ENCODE measurements at regions not wholly inside any gene's neighbourhood (a gene's known extent, or its start where the extent isn't known, plus 50 kb on each side); places are given as distances from the start of the nearest gene placed in this dataset.

DNA sequence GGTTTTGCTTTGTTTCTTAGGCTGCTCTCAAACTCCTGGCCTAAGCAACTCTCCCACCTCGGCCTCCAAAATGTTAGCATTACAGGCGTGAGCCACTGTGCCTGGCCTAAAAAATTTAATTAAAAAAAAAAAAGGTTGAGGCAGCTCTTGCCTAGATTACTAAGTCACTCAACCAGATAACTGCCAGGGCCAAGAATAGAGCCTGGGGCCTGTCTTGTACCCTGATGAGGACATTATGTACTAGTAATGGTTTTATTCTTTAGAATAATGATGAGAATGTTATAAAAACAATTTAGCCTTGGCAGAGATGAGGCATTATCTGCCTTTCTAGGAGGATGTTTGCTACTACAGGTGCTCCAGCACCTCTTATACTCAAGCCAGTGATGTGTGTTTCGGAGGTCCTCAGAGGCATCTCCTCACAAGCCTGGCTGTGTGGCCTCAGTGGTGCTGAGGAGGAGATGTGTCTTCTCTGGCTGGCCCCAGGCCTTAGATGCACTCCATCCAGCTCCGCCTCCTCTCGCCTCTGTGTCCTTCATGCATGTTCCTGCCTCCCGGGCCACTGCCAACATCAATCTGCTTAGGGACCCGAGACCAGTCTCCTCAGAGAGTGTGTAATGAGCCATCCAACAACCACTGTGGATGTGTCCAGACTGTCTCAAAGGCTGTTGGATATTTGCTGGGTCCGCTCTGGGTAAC is 337.7 kb upstream of the GATB start:
- Histone ChIP-seq H4K20me1 (ENCODE audit: insufficient read depth) (no peaks in the 10 kb centered on the region), H3K27ac (no peak overlapping the region), H3K36me3 (ENCODE audit: low read depth) (no peaks in the 10 kb centered on the region), H3K4me3 (no peak overlapping the region), H3K4me1 (ENCODE audit: insufficient read depth) (peaks cover 20% of the 10 kb centered on the region), H2AFZ (no peak overlapping the region), H3F3A (ENCODE audit: insufficient read depth) (no peaks in the 10 kb centered on the region), H3K4me2 (ENCODE audit: unreplicated experiment) (no peak overlapping the region), H3K9me3 (ENCODE audit: low read depth) (no peaks in the 10 kb centered on the region), H3K9me2 (ENCODE audit: insufficient read depth) (no peaks in the 10 kb centered on the region), H3K9ac (no peak overlapping the region), H3K79me2 (ENCODE audit: insufficient read depth) (no peaks in the 10 kb centered on the region), H3K27me3 (replicated peaks; ENCODE audit: insufficient read depth) (no peaks in the 10 kb centered on the region)
- no peak for DNase-seq
- 85 to 86% methylated on average over 7 to 8 of the region's 8 CpGs for WGBS, 2 experiments (ENCODE audit: low coverage in 1 of 2, low lambda C conversion rate in 2 of 2, missing lambda C conversion rate in 2 of 2)
- TF ChIP-seq EZH2 (IDR thresholded peaks at IDR 0.05; ENCODE audit: insufficient read depth, poor library complexity, severe bottlenecking) (no peak), EZH2phosphoT487 (IDR thresholded peaks at IDR 0.05; ENCODE audit: insufficient read depth, low read depth) (no peak)
- in situ Hi-C loops (cut with MboI), result no loop called here

DNA sequence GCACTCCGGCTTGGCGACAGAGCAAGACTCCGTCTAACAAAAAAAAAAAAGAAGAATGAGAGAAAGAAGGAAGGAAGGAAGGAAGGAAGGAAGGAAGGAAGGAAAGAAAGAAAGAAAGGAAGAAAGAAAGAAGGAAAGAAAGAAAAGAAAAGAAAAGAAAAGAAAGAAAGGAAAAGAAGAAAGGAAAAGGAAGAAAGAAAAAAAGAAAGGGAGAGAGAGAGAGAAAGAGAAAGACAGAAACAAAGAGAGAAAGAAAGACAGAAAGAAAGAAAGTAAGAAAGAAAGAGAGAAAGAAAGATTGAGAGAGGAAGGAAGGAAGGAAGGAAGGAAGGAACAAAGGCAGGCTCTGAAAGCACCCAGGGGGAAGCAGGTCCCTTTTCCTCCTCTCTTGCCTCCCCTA is 336.6 kb upstream of the GATB start:
- in situ Hi-C loops (cut with MboI), result no loop called here
- no peak overlapping the region for H3K4me2 ChIP-seq (ENCODE audit: unreplicated experiment)
- no peaks in the 10 kb centered on the region for H3K9me2 ChIP-seq (ENCODE audit: insufficient read depth)
- TF ChIP-seq EZH2phosphoT487 (IDR thresholded peaks at IDR 0.05; ENCODE audit: insufficient read depth, low read depth) (no peak), EZH2 (IDR thresholded peaks at IDR 0.05; ENCODE audit: insufficient read depth, poor library complexity, severe bottlenecking) (no peak)
- H3K27me3 ChIP-seq (replicated peaks; ENCODE audit: insufficient read depth), result no peaks in the 10 kb centered on the region
- no peak overlapping the region for H3K27ac ChIP-seq
- H3K9me3 ChIP-seq (ENCODE audit: low read depth), result no peaks in the 10 kb centered on the region
- H3K9ac ChIP-seq, result no peak overlapping the region
- no peaks in the 10 kb centered on the region for H3F3A ChIP-seq (ENCODE audit: insufficient read depth)
- 93 to 100% methylated on average over 3 of the region's 3 CpGs for WGBS, 2 experiments (ENCODE audit: low coverage in 1 of 2, low lambda C conversion rate in 2 of 2, missing lambda C conversion rate in 2 of 2)
- no peaks in the 10 kb centered on the region for H3K79me2 ChIP-seq (ENCODE audit: insufficient read depth)
- H2AFZ ChIP-seq, result no peak overlapping the region
- no peaks in the 10 kb centered on the region for H4K20me1 ChIP-seq (ENCODE audit: insufficient read depth)
- H3K4me3 ChIP-seq, result no peak overlapping the region
- H3K4me1 ChIP-seq (ENCODE audit: insufficient read depth), result peaks cover 18% of the 10 kb centered on the region
- H3K36me3 ChIP-seq (ENCODE audit: low read depth), result no peaks in the 10 kb centered on the region
- DNase-seq, result no peak

DNA sequence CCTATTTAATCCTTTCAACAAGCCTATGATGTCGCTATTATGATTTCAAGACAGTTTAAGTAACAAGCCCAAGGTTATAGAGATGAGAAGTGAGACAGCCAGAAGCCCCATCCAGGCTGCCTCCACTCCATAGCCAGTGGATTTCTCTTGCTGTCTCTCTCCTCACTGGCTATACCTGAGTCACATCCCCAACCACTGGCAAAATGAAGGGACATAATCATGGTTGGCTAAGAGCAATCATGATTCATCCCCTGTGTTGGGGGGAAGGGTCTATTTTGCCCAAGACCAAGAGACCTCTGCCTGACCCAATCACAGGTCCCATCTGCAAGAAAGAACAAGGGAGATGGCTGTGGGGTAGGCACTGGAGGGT is 334.9 kb upstream of the GATB start:
- in situ Hi-C loops (cut with MboI), result no loop called here
- no peak overlapping the region for H2AFZ ChIP-seq
- no peaks in the 10 kb centered on the region for H4K20me1 ChIP-seq (ENCODE audit: insufficient read depth)
- 95 to 100% methylated on average over 1 of the region's 1 CpG for WGBS, 2 experiments (ENCODE audit: low coverage in 1 of 2, low lambda C conversion rate in 2 of 2, missing lambda C conversion rate in 2 of 2)
- H3K4me3 ChIP-seq, result no peak overlapping the region
- TF ChIP-seq EZH2phosphoT487 (IDR thresholded peaks at IDR 0.05; ENCODE audit: insufficient read depth, low read depth) (no peak), EZH2 (IDR thresholded peaks at IDR 0.05; ENCODE audit: insufficient read depth, poor library complexity, severe bottlenecking) (no peak)
- no peak overlapping the region for H3K4me2 ChIP-seq (ENCODE audit: unreplicated experiment)
- no peaks in the 10 kb centered on the region for H3K79me2 ChIP-seq (ENCODE audit: insufficient read depth)
- no peaks in the 10 kb centered on the region for H3K27me3 ChIP-seq (replicated peaks; ENCODE audit: insufficient read depth)
- no peak overlapping the region for H3K27ac ChIP-seq
- H3K9me3 ChIP-seq (ENCODE audit: low read depth), result no peaks in the 10 kb centered on the region
- 0 out of 2 replicates have a peak, but pooled peaks cover 11% of the 10 kb centered on the region for H3K4me1 ChIP-seq (ENCODE audit: insufficient read depth)
- no peak overlapping the region for H3K9ac ChIP-seq
- H3K9me2 ChIP-seq (ENCODE audit: insufficient read depth), result no peaks in the 10 kb centered on the region
- no peaks in the 10 kb centered on the region for H3F3A ChIP-seq (ENCODE audit: insufficient read depth)
- peak; percentile 45 for DNase-seq
- no peaks in the 10 kb centered on the region for H3K36me3 ChIP-seq (ENCODE audit: low read depth)

DNA sequence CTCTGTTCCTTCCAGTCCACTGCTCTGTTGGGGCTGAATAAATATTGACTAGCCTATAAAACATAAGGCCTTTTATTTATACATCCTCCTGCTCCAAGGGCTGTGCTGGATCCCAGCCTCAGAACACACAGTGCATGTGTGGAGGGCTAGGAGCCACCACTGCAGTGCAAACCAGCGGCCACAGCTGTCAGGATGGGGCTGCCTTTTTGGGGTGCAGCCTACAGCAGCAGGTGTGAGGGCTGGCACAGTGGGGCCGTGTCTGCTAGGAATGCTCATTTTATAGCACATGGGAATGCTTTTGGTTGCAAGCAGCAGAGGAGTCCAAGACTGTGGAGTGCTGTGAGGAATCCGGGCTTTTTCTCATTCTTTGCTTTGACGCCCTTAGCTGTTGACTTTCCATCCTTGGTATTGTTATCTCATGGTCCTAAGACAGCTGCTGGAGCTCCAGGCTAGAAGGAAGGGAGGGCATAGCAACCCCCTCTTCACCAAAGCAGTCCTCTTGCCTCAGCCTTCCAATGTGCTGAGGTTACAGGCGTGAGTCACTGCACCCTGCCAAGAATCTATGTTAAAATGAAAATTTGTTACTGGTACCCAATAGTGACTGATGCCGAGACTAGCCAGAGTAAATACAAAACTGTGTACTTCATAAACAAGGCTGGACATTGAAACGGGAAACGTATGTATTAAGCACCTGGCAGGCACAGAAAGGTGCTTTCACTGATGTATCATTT is 334.3 kb upstream of the GATB start:
- TF ChIP-seq EZH2phosphoT487 (IDR thresholded peaks at IDR 0.05; ENCODE audit: insufficient read depth, low read depth), result no peak
- no peak overlapping the region for H3K4me3 ChIP-seq
- H3F3A ChIP-seq (ENCODE audit: insufficient read depth), result no peaks in the 10 kb centered on the region
- H3K9me2 ChIP-seq (ENCODE audit: insufficient read depth), result no peaks in the 10 kb centered on the region
- no peak overlapping the region for H2AFZ ChIP-seq
- in situ Hi-C loops (cut with MboI), result no loop called here
- no peaks in the 10 kb centered on the region for H4K20me1 ChIP-seq (ENCODE audit: insufficient read depth)
- no peak overlapping the region for H3K27ac ChIP-seq
- 0 out of 2 replicates have a peak, but pooled peaks cover 11% of the 10 kb centered on the region for H3K4me1 ChIP-seq (ENCODE audit: insufficient read depth)
- no peaks in the 10 kb centered on the region for H3K27me3 ChIP-seq (replicated peaks; ENCODE audit: insufficient read depth)
- no peaks in the 10 kb centered on the region for H3K36me3 ChIP-seq (ENCODE audit: low read depth)
- H3K9ac ChIP-seq, result no peak overlapping the region
- H3K9me3 ChIP-seq (ENCODE audit: low read depth), result no peaks in the 10 kb centered on the region
- H3K79me2 ChIP-seq (ENCODE audit: insufficient read depth), result no peaks in the 10 kb centered on the region
- WGBS, 2 experiments (ENCODE audit: low coverage in 1 of 2, low lambda C conversion rate in 2 of 2, missing lambda C conversion rate in 2 of 2), result 57 to 60% methylated on average over 8 of the region's 8 CpGs
- H3K4me2 ChIP-seq (ENCODE audit: unreplicated experiment), result no peak overlapping the region
- peak; percentile 78 for DNase-seq

Data from GM23248 (cell line).